Parathyroid adenoma (tissue), 2 donors: ENCODE measurements at regions not wholly inside any gene's neighbourhood (a gene's known extent, or its start where the extent isn't known, plus 50 kb on each side); places are given as distances from the start of the nearest gene placed in this dataset.

ENCODE experiments used
- H2AFZ ChIP-seq: fragments of 300-600 bp; sonication (generic); one replicate; pipeline ENCODE4 v1.7.0; 2017; ENCODE audit warnings: antibody characterized with exemption, mild to moderate bottlenecking
- H3K27ac ChIP-seq: fragments of 300-600 bp; sonication (generic); one replicate; pipeline ENCODE4 v1.7.0; 2017
- H3K27me3 ChIP-seq: fragments of 300-600 bp; sonication (generic); one replicate; pipeline ENCODE4 v1.7.0; 2017; ENCODE audit warnings: low read length; ENCODE audit not compliant: control insufficient read depth, insufficient read depth
- H3K36me3 ChIP-seq: fragments of 300-600 bp; sonication (generic); one replicate; pipeline ENCODE4 v1.7.0; 2017; ENCODE audit warnings: low read length; ENCODE audit not compliant: control insufficient read depth, insufficient read depth
- H3K4me1 ChIP-seq: fragments of 300-600 bp; sonication (generic); one replicate; pipeline ENCODE4 v1.7.0; 2017; ENCODE audit warnings: control low read depth
- H3K4me2 ChIP-seq: fragments of 300-600 bp; sonication (generic); one replicate; pipeline ENCODE4 v1.7.0; 2017; ENCODE audit warnings: low read length
- H3K4me3 ChIP-seq: fragments of 300-600 bp; sonication (generic); one replicate; pipeline ENCODE4 v1.7.0; 2017; ENCODE audit warnings: low read depth, low read length
- H3K79me2 ChIP-seq: fragments of 300-600 bp; sonication (generic); one replicate; pipeline ENCODE4 v1.7.0; 2017; ENCODE audit warnings: control low read depth
- H3K9ac ChIP-seq: fragments of 300-600 bp; sonication (generic); one replicate; pipeline ENCODE4 v1.7.0; 2017; ENCODE audit warnings: mild to moderate bottlenecking
- H3K9me3 ChIP-seq: fragments of 300-600 bp; sonication (generic); one replicate; pipeline ENCODE4 v1.7.0; 2017; ENCODE audit warnings: low read length; ENCODE audit not compliant: control insufficient read depth
- TF ChIP-seq, protein P1 (sequence below): fragments of 300-600 bp; sonication (generic); IDR thresholded peaks from one replicate; pipeline ENCODE4 v1.7.0; 2017; ENCODE audit warnings: antibody characterized with exemption, mild to moderate bottlenecking
- donor health status: primary hyperparathyroidism.

DNA sequence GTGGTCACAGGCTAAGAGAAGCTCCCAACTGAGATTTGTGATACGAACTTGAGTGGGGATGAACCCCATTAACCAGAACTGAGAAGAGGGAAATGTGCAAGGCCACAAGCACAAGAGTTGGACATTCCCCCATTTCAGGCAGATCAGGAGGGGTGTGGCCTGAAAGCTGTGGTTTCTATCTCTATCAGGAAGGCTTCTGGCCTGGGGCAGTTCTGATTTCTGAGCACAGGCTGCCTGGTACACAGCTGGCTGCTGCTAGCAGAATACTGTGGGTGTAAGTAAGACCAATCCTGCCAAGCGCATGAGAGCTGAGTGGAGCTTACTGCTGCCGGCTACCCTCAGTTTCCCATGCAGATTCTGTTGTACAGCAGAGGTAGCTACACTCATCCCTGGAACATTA is 484.6 kb downstream of the SATB2 start:
- H3K36me3 ChIP-seq = no peaks in the 10 kb centered on the region
- no peak overlapping the region for H3K9ac ChIP-seq
- H3K79me2 ChIP-seq = no peaks in the 10 kb centered on the region
- H3K9me3 ChIP-seq = no peaks in the 10 kb centered on the region
- no peak overlapping the region for H2AFZ ChIP-seq
- H3K4me3 ChIP-seq = no peak overlapping the region
- TF ChIP-seq, protein P1, sequence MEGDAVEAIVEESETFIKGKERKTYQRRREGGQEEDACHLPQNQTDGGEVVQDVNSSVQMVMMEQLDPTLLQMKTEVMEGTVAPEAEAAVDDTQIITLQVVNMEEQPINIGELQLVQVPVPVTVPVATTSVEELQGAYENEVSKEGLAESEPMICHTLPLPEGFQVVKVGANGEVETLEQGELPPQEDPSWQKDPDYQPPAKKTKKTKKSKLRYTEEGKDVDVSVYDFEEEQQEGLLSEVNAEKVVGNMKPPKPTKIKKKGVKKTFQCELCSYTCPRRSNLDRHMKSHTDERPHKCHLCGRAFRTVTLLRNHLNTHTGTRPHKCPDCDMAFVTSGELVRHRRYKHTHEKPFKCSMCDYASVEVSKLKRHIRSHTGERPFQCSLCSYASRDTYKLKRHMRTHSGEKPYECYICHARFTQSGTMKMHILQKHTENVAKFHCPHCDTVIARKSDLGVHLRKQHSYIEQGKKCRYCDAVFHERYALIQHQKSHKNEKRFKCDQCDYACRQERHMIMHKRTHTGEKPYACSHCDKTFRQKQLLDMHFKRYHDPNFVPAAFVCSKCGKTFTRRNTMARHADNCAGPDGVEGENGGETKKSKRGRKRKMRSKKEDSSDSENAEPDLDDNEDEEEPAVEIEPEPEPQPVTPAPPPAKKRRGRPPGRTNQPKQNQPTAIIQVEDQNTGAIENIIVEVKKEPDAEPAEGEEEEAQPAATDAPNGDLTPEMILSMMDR = no peak
- H3K4me1 ChIP-seq = no peaks in the 10 kb centered on the region
- H3K4me2 ChIP-seq = no peak overlapping the region
- no peak overlapping the region for H3K27ac ChIP-seq
- no peaks in the 10 kb centered on the region for H3K27me3 ChIP-seq

GRCh38 chr2:198968545-198968944 is 489.2 kb downstream of the SATB2 start:
- H3K79me2 ChIP-seq = no peaks in the 10 kb centered on the region
- H3K4me1 ChIP-seq = no peaks in the 10 kb centered on the region
- no peaks in the 10 kb centered on the region for H3K27me3 ChIP-seq
- no peak overlapping the region for H3K4me3 ChIP-seq
- no peak overlapping the region for H3K27ac ChIP-seq
- H3K4me2 ChIP-seq = no peak overlapping the region
- H2AFZ ChIP-seq = no peak overlapping the region
- H3K9ac ChIP-seq = no peak overlapping the region
- TF ChIP-seq, protein P1 = no peak
- H3K9me3 ChIP-seq = no peaks in the 10 kb centered on the region
- H3K36me3 ChIP-seq = no peaks in the 10 kb centered on the region

- H3K27me3 ChIP-seq = no peaks in the 10 kb centered on the region
- no peaks in the 10 kb centered on the region for H3K79me2 ChIP-seq
- H3K9me3 ChIP-seq = no peaks in the 10 kb centered on the region
- H3K4me2 ChIP-seq = no peak overlapping the region
- H3K36me3 ChIP-seq = no peaks in the 10 kb centered on the region
- TF ChIP-seq, protein P1 = no peak
- no peak overlapping the region for H3K4me3 ChIP-seq
- no peak overlapping the region for H3K27ac ChIP-seq
- no peak overlapping the region for H3K9ac ChIP-seq
- H2AFZ ChIP-seq = no peak overlapping the region
- H3K4me1 ChIP-seq = no peaks in the 10 kb centered on the region
Measured at GRCh38 chr2:198966269-198966668, 491.5 kb downstream of the SATB2 start.

GRCh38 chr2:198961547-198961946 is 496.2 kb downstream of the SATB2 start:
- no peak overlapping the region for H2AFZ ChIP-seq
- no peaks in the 10 kb centered on the region for H3K4me1 ChIP-seq
- no peak overlapping the region for H3K4me3 ChIP-seq
- H3K36me3 ChIP-seq = no peaks in the 10 kb centered on the region
- no peaks in the 10 kb centered on the region for H3K9me3 ChIP-seq
- H3K27me3 ChIP-seq = no peaks in the 10 kb centered on the region
- TF ChIP-seq, protein P1 = no peak
- H3K79me2 ChIP-seq = no peaks in the 10 kb centered on the region
- no peak overlapping the region for H3K9ac ChIP-seq
- no peak overlapping the region for H3K27ac ChIP-seq
- no peak overlapping the region for H3K4me2 ChIP-seq

GRCh38 chr2:198957181-198957580 is 500.6 kb downstream of the SATB2 start:
- Histone ChIP-seq H2AFZ (no peak overlapping the region), H3K27me3 (no peaks in the 10 kb centered on the region)

More at GRCh38 chr2:198957181-198957580, 500.6 kb downstream of the SATB2 start:
- Histone ChIP-seq H3K9me3 (no peaks in the 10 kb centered on the region), H3K4me3 (no peak overlapping the region), H3K4me2 (no peak overlapping the region), H3K9ac (no peak overlapping the region), H3K4me1 (no peaks in the 10 kb centered on the region), H3K27ac (no peak overlapping the region), H3K79me2 (no peaks in the 10 kb centered on the region), H3K36me3 (no peaks in the 10 kb centered on the region)
- TF ChIP-seq, protein P1 = no peak
